IPS DF 6.9 (cell line): ENCODE measurements at regions not wholly inside any gene's neighbourhood (a gene's known extent, or its start where the extent isn't known, plus 50 kb on each side); places are given as distances from the start of the nearest gene placed in this dataset.

Source experiments
- DNase-seq: peaks from one replicate; pipeline ENCODE4 v3.0.0-alpha.2; 2013; ENCODE audit warnings: low read depth, low spot score
- H3K27ac ChIP-seq: one replicate; pipeline ENCODE4 v1.5.1; 2013; ENCODE audit warnings: low read length, control low read depth
- H3K27me3 ChIP-seq: 2 replicates; pipeline ENCODE4 v1.6.1; 2013; ENCODE audit warnings: mild to moderate bottlenecking, low read length; ENCODE audit not compliant: control insufficient read depth, insufficient read depth
- H3K36me3 ChIP-seq: 2 replicates; pipeline ENCODE4 v1.6.1; 2013; ENCODE audit warnings: low read length; ENCODE audit not compliant: control insufficient read depth, insufficient read depth
- H3K4me1 ChIP-seq: 2 replicates; pipeline ENCODE4 v1.6.1; 2013; ENCODE audit warnings: low read length; ENCODE audit not compliant: control insufficient read depth, insufficient read depth
- H3K4me3 ChIP-seq: 2 replicates; pipeline ENCODE4 v1.5.1; 2013; ENCODE audit warnings: mild to moderate bottlenecking, low read length
- H3K9me3 ChIP-seq: 2 replicates; pipeline ENCODE4 v1.6.1; 2013; ENCODE audit warnings: low read length, inconsistent platforms; ENCODE audit not compliant: control insufficient read depth, insufficient read depth
- WGBS: extraction: QIAGEN DNeasy Blood & Tissue Kit; methylation state at CpG from one replicate; pipeline ENCODE4 v1.1.7; 2013; ENCODE audit warnings: mixed read lengths, missing lambda C conversion rate; ENCODE audit not compliant: insufficient read length, insufficient coverage; 5-methylcytosine and 5-hydroxymethylcytosine counted together

GRCh38 chr3:13163848-13164382 lies 90.7 kb upstream of the IQSEC1 start:
- Histone ChIP-seq H3K9me3 (no peaks in the 10 kb centered on the region), H3K4me1 (peaks cover 12% of the 10 kb centered on the region), H3K27me3 (no peaks in the 10 kb centered on the region), H3K4me3 (no peak overlapping the region), H3K27ac (no peak overlapping the region), H3K36me3 (no peaks in the 10 kb centered on the region)
- no peak for DNase-seq
- no CpG with 5 or more reads among the region's 16 CpGs for WGBS

- no CpG with 5 or more reads among the region's 9 CpGs for WGBS
- no peaks in the 10 kb centered on the region for H3K27me3 ChIP-seq
- DNase-seq, result no peak
- peaks cover 12% of the 10 kb centered on the region for H3K4me1 ChIP-seq
- H3K27ac ChIP-seq, result no peak overlapping the region
- H3K4me3 ChIP-seq, result no peak overlapping the region
- no peaks in the 10 kb centered on the region for H3K9me3 ChIP-seq
- H3K36me3 ChIP-seq, result no peaks in the 10 kb centered on the region
Observed at GRCh38 chr3:13162549-13163320, 89.5 kb upstream of the IQSEC1 start.

- Histone ChIP-seq H3K27ac (no peak overlapping the region), H3K4me3 (no peak overlapping the region), H3K27me3 (no peaks in the 10 kb centered on the region), H3K36me3 (no peaks in the 10 kb centered on the region), H3K9me3 (no peaks in the 10 kb centered on the region), H3K4me1 (peaks cover 12% of the 10 kb centered on the region)
- DNase-seq, result no peak
- no CpG with 5 or more reads among the region's 18 CpGs for WGBS
Observed at GRCh38 chr3:13161771-13162535, 88.7 kb upstream of the IQSEC1 start.

- Histone ChIP-seq H3K4me1 (peaks cover 12% of the 10 kb centered on the region), H3K36me3 (no peaks in the 10 kb centered on the region), H3K27me3 (no peaks in the 10 kb centered on the region), H3K27ac (no peak overlapping the region), H3K9me3 (no peaks in the 10 kb centered on the region), H3K4me3 (no peak overlapping the region)
- WGBS, result no CpG with 5 or more reads among the region's 21 CpGs
- no peak for DNase-seq
Observed at GRCh38 chr3:13161021-13161759, 88.0 kb upstream of the IQSEC1 start.

- Histone ChIP-seq H3K36me3 (no peaks in the 10 kb centered on the region), H3K27me3 (no peaks in the 10 kb centered on the region), H3K27ac (no peak overlapping the region), H3K4me3 (no peak overlapping the region), H3K9me3 (no peaks in the 10 kb centered on the region), H3K4me1 (peaks cover 12% of the 10 kb centered on the region)
- no CpG with 5 or more reads among the region's 1 CpG for WGBS
- no peak for DNase-seq
Observed at GRCh38 chr3:13160619-13161018, 87.4 kb upstream of the IQSEC1 start.

GRCh38 chr3:13159890-13160289 lies 86.7 kb upstream of the IQSEC1 start:
- no peak for DNase-seq
- no CpG with 5 or more reads among the region's 4 CpGs for WGBS

GRCh38 chr3:13158871-13159270 lies 85.6 kb upstream of the IQSEC1 start:
- H3K4me3 ChIP-seq, result no peak overlapping the region
- WGBS, result no CpG with 5 or more reads among the region's 6 CpGs
- no peak for DNase-seq
- H3K4me1 ChIP-seq, result peaks cover 12% of the 10 kb centered on the region
- no peak overlapping the region for H3K27ac ChIP-seq
- no peaks in the 10 kb centered on the region for H3K27me3 ChIP-seq
- H3K36me3 ChIP-seq, result no peaks in the 10 kb centered on the region
- no peaks in the 10 kb centered on the region for H3K9me3 ChIP-seq

More at GRCh38 chr3:13159890-13160289, 86.7 kb upstream of the IQSEC1 start:
- H3K4me3 ChIP-seq, result no peak overlapping the region
- peaks cover 12% of the 10 kb centered on the region for H3K4me1 ChIP-seq
- no peaks in the 10 kb centered on the region for H3K36me3 ChIP-seq
- H3K27ac ChIP-seq, result no peak overlapping the region
- no peaks in the 10 kb centered on the region for H3K9me3 ChIP-seq
- no peaks in the 10 kb centered on the region for H3K27me3 ChIP-seq

- Histone ChIP-seq H3K4me3 (no peak overlapping the region), H3K4me1 (peaks cover 12% of the 10 kb centered on the region), H3K9me3 (no peaks in the 10 kb centered on the region), H3K27ac (no peak overlapping the region), H3K36me3 (no peaks in the 10 kb centered on the region), H3K27me3 (no peaks in the 10 kb centered on the region)
- no CpG with 5 or more reads among the region's 7 CpGs for WGBS
- no peak for DNase-seq
Observed at GRCh38 chr3:13158408-13158807, 85.2 kb upstream of the IQSEC1 start.

- no peaks in the 10 kb centered on the region for H3K27me3 ChIP-seq
- H3K4me1 ChIP-seq, result peaks cover 12% of the 10 kb centered on the region
- WGBS, result no CpG with 5 or more reads among the region's 8 CpGs
- H3K36me3 ChIP-seq, result no peaks in the 10 kb centered on the region
- H3K9me3 ChIP-seq, result no peaks in the 10 kb centered on the region
- no peak overlapping the region for H3K27ac ChIP-seq
- no peak overlapping the region for H3K4me3 ChIP-seq
- no peak for DNase-seq
Observed at GRCh38 chr3:13157986-13158385, 84.8 kb upstream of the IQSEC1 start.
